HG03039 (cell line): ENCODE measurements at regions not wholly inside any gene's neighbourhood (a gene's known extent, or its start where the extent isn't known, plus 50 kb on each side); places are given as distances from the start of the nearest gene placed in this dataset.

Experiments used
- ATAC-seq: cut with Tn5 transposase; IDR thresholded peaks from one replicate; pipeline ENCODE4 v1.9.1; 2021; ENCODE audit warnings: mild to moderate bottlenecking, moderate library complexity; ENCODE audit not compliant: unreplicated experiment

- ATAC-seq = no peak
Observed at GRCh38 chr18:27501671-27502070, 316.6 kb upstream of the CHST9 start.

- no peak for ATAC-seq
Observed at GRCh38 chr18:27500531-27500930, 315.4 kb upstream of the CHST9 start.

GRCh38 chr18:27497246-27497645 lies 312.1 kb upstream of the CHST9 start:
- ATAC-seq = no peak

- ATAC-seq = no peak
Observed at GRCh38 chr18:27493182-27493581, 308.1 kb upstream of the CHST9 start.

- ATAC-seq = no peak
Observed at GRCh38 chr18:27491772-27492171, 306.7 kb upstream of the CHST9 start.

GRCh38 chr18:27483276-27483675 lies 298.2 kb upstream of the CHST9 start:
- no peak for ATAC-seq

- no peak for ATAC-seq
Observed at GRCh38 chr18:27478459-27478858, 293.4 kb upstream of the CHST9 start.

GRCh38 chr18:27473318-27473717 lies 288.2 kb upstream of the CHST9 start:
- ATAC-seq = no peak

- no peak for ATAC-seq
Observed at GRCh38 chr18:27467073-27467472, 282.0 kb upstream of the CHST9 start.

- no peak for ATAC-seq
Observed at GRCh38 chr18:27461957-27462356, 276.8 kb upstream of the CHST9 start.

GRCh38 chr18:27449104-27449503 lies 264.0 kb upstream of the CHST9 start:
- ATAC-seq = no peak

- ATAC-seq = no peak
Observed at GRCh38 chr18:27447930-27448329, 262.8 kb upstream of the CHST9 start.

GRCh38 chr18:27447451-27447881 lies 262.4 kb upstream of the CHST9 start:
- ATAC-seq = no peak

GRCh38 chr18:27430595-27430994 lies 245.5 kb upstream of the CHST9 start:
- ATAC-seq = no peak

- ATAC-seq = no peak
Observed at GRCh38 chr18:27428716-27429475, 243.8 kb upstream of the CHST9 start.

GRCh38 chr18:27428120-27428519 lies 243.0 kb upstream of the CHST9 start:
- ATAC-seq = no peak

- ATAC-seq = no peak
Observed at GRCh38 chr18:27423581-27423980, 238.5 kb upstream of the CHST9 start.

- ATAC-seq = no peak
Observed at GRCh38 chr18:27419646-27420045, 234.5 kb upstream of the CHST9 start.

GRCh38 chr18:27415495-27415894 lies 230.4 kb upstream of the CHST9 start:
- ATAC-seq = no peak

- no peak for ATAC-seq
Observed at GRCh38 chr18:27414682-27415081, 229.6 kb upstream of the CHST9 start.

GRCh38 chr18:27413495-27414401 lies 228.6 kb upstream of the CHST9 start:
- no peak for ATAC-seq

GRCh38 chr18:27412556-27412955 lies 227.4 kb upstream of the CHST9 start:
- no peak for ATAC-seq
